ENCODE measurements at regions not wholly inside any gene's neighbourhood (a gene's known extent, or its start where the extent isn't known, plus 50 kb on each side); places are given as distances from the start of the nearest gene placed in this dataset.

DNA sequence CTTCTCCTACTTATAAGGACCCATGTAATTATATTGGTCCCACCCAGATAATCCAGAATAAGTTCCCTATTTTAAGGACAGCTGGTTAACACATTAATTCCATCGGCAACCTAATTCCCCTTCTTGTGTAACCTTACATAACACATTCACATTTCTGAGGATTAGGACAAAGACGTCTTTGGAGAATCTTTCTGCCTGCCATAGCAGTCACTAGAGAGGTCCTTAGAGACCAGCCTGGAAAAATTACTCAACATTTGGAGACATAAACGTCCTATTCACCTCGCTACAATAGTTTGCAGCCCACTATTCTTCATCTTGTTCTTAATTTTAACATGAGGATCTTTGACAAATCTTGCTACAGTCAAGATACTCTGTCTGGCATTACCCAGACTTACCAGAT, 100.1 kb downstream of the MAFB start:
- no peak for DNase-seq

DNA sequence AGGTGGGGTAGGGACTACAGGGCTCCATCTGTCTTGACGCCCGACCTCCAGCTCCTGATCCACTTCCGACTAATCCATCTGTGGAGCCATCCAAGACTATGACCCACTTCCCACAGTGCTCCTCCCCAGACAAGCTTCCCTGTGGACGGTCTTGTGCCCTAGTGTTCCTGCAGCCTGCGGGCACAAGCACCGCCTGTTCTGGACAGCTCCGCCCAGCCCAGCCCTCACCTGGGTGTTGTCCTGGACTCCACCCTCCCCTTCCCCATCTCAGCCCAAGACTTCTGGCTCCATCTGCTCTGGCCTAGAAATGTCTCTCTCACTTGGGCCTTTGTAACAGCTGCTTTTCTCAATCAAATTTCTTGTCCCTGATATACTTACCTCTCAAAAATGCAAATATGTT, 102.0 kb downstream of the MAFB start:
- DNase-seq, result no peak

DNA sequence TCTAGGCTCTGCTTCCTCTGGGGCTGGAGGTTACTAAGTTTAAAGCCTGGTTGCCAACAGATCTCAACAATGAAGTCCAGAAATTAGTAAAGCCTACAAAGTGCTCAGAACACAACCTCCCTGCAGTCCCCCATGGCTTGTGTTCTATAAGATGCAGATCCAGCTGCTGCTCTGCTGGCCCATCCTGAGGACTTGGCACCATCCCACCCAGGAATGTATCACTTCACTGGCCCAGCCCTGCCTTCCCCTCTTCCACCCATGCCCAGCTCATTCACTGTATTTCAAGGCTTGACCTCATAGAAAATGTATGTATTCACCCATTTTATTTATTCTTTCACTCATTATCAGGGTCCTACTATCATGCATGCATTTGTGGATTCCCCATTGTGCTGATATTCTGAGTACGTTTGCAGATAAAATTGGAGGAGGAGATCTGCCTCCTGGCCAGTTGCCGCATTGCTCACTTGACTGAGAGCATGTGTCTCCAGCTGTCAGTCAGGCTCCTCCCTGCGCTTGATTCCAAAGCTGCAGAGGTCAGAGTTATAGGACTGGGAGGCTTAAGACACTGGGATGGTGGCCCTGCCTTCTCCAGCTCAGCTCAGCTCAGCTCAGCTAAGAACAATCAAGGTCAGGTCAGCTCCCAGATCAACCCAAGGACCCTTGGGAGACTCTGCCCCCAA, 104.8 kb downstream of the MAFB start:
- no peak for DNase-seq

DNA sequence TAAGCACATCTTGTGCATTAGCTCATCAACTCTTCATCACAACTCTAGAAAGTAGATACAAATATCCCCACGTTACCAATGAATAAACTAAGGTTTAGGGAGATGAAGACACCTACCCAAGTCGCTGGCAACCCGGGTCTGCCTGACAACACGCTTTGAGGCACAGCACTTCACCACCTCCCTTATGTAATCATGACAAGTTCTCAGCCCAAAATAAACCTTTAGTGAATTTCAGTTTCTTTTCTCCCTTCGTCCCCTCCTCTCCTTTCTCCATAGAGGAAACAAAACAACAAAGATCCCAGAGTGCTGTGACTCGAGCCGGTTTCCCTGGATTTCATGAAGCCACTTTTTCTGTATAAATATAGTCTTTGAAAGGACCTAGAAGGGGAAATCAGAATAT, 105.4 kb downstream of the MAFB start:
- no peak for DNase-seq

DNA sequence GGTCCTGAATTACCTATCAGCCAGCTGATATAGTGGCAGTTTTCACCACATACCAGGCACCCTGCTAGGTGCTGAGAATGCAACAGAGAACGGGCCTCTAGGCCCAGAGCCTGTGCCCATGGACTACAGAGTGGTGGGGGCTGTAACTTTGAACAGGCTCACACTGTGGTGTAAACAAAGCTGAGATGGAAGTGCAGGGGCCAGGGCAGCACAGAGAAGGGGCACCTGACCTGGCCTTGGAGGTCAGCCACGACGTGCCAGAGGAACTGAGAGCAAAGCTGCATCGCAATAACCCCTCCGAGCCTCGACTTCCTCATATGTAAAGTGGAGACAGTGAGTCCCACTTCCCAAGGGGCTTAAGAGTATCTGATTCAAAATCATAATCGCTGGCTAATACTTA, 105.8 kb downstream of the MAFB start:
- no peak for DNase-seq

DNA sequence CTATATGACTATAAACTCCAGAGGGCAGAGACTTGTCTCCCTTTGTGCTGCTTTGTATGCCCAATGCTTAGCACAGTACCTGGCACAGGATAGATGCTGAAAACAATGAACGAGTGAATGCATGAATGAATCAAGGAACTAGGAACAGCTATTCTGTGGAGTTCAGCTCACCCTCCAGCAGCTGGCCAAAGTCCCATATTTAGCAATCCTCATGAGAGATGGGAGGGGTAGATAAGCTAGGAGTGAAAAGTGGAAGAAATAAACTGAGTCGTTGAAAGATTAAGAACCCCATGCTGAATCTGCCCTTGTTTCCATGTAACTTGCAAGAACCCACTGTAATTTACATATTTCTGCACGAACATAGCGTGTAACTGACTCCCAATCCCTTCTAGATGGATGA, 106.5 kb downstream of the MAFB start:
- no peak for DNase-seq

DNA sequence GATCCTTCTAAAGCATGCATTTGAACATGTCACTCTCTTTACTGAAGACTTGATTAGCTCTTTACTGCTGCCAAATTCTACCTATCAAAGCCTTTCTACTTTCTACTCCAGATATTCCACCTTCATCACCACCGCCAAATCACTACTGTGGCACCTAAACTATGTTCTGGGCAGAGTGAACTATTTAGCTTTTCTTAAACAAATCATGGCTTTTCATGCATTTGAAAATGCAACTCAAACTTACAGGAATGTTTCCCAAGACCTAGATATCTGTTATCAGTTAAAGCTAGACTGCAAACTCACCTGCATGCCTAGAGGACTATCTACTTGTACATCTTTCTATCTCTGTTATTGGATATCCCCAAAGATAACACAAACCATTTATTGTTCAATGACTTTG, 109.3 kb downstream of the MAFB start:
- DNase-seq, result no peak

DNA sequence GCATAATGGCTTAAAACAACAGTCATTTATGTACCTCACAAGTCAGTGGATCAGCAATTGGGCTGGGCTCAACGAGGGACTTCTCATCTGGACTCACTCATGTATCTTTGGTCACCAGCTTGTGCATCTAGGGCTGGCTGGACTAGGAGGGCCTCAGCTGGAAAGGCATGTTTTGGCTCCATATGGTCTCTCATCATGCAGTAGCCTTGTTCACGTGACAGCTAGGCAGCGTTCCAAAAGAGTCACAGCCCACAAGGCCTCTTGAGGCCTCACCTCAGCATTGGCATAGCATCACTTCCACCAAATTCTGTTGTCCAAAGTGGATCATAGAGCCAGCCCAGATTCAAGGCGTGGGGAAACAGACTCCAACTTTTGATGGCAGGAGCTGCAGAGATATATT, 110.1 kb downstream of the MAFB start:
- DNase-seq, result no peak

DNA sequence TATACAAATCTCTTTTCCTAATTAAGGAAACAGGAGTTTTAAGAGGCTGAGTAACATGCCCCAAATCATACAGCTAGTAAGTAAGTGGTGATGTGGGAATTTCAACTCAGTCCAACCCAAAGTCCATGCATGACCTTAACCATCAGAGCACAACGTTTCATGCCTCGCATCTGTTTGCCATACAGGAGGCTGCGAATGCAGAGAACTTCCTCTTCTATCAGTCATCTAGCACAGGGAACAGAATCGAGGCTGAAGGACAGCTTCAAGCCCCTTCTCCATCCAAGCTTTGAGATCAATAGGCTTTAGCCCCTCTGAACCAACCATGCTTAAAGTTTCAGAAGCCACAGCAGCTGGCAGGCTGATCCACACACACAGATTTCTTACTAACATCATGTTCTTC, 113.2 kb downstream of the MAFB start:
- DNase-seq, result no peak

DNA sequence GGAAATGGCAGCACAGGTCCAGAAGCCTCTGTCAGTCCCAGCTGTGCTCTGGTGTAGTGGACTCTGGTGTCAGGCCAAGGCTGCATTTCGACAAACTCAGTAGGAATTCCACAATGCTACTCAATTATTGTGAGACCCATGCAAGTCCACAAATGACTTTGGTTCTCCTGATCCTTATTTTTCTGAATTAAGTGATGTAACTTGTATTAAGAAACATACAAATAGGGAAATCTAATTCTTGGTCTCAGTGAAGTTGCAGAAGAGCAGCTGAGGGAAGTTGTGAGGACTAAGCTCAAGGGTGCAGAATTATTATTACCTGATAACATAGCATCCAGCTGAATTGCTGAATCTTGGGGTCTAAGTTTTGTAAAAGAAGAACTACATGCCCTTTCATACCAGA, 116.8 kb downstream of the MAFB start:
- no peak for DNase-seq

DNA sequence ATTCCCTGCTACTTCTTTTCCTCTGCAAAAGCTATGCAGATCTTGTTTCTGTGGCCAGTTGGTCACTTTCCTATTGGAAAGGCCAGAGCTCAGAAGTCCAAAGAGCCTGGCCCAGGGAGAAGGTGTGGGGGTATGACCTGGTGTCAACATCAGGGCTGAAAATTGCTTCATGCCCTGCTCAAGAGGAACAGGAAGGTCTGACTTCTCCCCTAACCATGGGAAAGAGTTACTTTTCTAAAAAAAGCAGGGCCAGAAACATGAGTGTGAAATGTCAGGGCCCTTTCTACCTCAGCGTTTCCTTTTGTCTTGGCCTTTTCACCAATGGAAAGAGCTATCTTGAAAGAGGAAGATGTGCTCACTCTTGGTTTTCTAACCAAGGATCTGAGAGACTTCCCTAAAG, 117.4 kb downstream of the MAFB start:
- DNase-seq, result no peak

DNA sequence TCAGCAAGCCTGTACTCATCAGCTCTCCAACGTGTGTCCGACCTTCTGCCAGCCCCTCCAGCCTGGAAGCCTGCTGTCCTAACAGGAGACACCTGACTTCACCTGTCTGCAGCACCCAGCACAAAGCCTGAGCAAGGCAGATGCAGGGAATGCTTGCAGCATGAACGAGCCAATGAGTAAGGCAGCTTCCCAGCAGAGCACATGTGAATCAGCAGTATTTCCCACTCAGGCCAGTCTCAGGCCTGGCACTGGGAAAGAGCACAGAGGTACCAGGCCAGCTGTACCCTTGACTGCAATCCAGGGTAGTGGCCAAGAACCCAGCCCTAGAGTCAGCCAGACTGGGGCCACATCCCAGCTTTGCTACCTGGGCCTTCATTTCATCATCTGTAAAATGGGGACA, 120.8 kb downstream of the MAFB start:
- no peak for DNase-seq

DNA sequence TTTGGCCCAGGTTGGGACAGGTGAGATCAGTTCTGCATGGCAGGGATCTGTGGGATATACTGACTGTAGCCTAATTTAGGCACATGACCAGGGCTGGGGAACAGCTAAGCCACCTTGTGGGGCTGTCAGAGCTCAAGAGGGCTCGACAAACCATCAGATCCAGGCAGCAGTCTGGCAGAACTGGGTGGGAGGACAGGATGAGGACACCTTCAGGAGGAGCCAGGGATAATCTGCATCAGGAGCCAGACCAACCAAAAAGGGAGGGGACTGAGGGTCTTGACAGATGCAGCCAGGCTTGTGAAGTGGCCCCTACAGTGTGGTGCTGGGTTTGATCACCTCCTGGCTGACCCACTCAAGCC, 123.4 kb downstream of the MAFB start:
- DNase-seq, result no peak

DNA sequence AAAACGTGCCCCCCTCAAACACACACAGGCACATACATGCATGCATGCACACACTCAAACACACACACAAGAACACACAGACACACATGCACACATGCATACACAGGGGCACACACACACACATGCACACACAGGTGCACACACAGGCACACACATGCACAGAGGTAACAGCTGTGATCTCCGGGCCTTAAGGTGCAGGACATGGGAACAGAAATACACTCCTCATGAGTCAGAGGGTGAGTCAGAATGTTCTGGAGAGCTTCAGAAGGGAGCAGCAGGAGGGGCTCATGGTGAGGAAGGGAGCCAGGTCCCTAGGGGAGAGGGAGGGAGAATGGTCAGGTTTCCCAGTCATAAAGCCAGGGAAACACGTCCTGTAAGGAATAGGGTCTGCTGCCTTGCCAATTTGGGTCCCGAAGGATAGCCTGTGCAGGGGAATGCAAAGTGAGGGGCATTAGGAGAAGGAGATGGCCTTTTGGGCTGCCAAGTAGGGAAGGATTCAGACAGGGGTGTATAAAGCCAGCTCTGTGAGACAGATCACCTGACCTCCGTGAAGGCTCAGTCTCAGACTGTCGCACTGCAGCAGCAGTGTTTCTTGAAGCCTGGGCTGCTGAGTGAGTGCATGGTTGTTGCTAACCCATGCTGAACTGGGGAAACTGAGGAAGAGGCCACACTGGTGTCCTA, 123.9 kb downstream of the MAFB start:
- DNase-seq, result no peak

DNA sequence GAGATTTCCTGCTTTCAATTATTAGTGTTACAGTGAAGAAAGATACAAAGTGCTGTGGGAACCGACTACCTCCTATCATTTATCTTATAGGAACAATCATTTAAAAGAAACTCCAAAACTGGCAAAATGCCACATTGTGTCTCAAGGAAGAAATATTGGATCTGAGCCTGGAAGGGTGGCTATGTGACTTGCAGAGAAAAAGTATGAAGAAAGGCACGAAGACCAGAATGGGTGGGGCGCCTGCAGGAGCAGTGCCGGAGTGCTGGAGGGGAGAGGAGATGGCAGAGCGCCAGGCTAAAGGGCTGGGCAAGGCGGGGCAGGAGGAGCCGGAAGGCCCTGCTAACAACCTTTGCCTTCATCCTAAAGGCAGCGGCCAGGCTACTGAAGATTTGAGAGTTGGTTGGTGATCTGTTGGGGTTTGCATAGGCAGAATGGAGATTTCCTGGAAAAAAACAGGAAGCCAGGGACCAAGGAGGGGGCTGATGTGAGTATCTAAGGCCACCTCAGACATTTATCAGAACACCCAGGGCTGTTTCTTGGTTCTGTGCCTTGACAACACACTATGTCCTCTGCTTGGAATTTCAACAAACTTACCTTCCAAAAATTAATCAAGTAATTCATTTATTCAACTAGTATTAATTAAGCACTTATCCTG, 125.6 kb downstream of the MAFB start:
- peak; percentile 32 for DNase-seq

DNA sequence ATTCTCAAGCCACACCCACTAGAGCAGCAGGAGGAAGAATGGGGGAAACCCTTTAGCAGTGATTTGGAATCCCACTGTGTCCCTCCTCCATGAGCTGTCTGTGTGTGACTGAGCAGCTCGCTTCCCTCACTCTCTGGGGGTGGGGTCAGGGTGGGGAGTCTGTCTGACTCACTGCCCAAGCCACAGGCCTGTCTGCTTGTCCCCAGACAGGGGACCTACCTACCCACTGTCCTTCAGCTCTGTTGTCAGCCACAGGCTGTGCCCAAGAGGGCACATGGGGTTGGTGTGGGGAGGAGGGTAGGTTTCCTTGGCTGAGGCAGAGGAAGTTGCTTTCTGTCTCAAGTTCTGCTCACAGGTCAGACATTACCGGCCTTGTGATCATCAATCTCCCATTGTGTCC, 127.0 kb downstream of the MAFB start:
- no peak for DNase-seq

DNA sequence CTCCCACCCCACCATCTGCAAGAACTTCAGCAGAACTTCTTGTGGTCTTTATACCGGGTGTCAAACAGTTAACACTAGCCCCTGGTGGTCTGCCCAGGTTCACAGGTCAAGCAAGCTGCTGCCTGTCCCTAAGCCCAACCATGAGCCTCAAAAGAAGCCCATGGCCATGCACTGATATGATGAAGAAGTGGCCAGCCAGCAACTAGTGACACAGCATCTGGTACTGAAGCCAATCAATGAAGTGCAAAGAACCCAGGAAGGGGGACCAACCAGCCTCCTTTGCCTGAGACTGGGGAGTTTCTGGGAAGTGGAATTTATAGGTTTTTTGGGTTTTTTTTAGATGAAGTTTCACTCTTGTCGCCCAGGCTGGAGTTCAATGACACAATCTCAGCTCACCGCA, 127.8 kb downstream of the MAFB start:
- no peak for DNase-seq

DNA sequence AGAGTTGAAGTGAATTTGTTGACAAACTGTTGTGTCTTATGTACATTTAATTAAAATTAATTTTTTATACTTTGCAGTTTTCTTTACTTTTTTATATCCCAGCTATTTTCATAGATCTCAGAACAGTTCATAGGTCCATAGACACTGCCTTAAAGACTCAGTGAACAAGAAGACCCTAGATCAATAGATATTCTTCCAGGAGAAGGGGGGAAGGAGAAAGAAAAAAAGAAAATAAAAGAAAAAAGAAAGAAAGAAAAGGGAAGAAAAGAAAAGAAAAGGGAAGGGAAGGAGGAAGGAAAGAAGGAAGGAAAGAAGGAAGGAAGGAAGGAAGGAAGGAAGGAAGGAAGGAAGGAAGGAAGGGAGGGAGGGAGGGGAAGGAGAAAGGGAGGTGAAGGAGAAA, 130.8 kb downstream of the MAFB start:
- no peak for DNase-seq

DNA sequence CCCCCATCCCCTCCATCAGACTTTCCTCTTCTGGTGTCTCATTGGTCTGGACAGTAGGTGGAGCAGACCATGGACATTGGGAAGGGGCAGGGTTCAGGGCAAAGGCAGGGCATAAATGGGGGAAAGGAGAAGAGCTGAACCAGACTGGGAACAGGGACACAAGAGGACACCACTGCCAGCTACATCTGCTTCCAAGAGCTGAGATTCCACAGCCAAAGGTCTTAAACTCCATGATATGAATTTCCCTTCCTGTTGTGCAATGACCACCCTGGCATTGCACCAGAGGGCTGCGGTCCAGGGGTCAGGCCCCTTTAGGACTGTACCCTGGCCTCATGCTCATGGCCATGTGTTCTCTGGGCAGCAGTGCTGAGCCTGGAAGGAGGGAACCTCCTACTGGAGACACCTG, 137.9 kb downstream of the MAFB start:
- no peak for DNase-seq

DNA sequence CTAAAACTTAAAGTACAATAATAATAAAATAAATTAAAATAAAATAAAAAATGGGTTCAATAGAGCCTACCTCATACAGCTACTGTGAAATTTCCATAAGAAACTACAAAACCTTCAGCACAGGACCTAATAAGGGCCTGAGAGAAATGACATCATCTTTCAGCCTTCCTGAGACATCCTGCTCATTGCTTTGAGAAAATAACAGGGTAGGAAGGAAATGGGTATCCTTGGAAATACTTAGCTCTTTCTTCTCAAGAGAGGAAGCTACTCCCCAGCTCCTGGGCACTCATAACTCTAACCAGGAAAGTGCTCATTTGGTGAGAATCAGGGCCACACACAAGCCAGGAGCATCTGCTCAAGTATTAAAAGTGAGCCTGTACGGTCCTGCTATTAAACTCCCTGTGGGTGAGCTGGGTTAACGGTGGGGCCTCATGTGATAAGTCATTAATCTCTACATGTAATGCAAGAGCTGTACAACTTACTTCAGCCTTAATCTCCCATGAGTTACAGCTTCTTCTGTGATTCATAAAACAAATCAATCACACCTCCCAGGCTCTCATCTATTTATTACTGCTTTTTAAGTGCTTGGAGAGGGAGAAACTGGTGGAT, 141.4 kb downstream of the MAFB start:
- DNase-seq, result no peak

DNA sequence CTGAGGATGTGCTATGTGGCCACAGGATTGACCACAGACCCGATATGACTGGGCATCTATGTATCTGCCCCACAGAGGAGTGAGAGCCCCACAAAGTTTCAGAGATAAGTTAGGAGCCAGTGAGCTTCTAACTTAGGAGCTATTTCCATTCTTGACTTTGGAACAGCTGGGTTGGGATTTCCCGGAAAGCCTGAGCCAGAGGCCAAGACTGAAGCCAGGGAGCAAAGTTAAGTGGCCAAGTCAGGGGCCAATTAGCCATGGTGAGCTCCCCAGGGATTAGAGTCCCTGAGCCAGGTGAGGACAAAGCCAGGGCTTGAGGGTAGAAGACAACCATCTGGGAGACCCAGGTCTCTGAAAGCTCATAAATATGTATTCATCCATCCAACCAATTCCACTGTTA, 143.6 kb downstream of the MAFB start:
- no peak for DNase-seq

DNA sequence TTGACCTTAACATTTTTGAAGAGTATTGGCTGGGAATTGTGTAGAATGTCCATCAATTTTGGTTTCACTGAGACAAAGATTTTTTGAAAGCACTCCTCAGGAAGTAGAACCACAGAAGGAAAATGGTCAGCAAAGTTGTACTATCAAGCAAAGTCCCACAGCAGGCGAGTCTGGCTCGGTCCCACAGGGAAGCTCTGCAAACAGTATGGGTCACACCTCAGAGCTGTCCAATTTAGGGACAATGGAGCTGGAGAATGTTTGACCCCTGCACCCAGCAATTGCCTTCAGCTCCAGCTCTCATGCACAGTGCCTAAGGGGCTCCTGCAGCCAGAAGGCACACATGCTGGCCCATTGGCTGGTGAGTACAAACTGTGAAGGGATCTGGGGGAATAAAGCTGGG, 147.0 kb downstream of the MAFB start:
- no peak for DNase-seq

DNA sequence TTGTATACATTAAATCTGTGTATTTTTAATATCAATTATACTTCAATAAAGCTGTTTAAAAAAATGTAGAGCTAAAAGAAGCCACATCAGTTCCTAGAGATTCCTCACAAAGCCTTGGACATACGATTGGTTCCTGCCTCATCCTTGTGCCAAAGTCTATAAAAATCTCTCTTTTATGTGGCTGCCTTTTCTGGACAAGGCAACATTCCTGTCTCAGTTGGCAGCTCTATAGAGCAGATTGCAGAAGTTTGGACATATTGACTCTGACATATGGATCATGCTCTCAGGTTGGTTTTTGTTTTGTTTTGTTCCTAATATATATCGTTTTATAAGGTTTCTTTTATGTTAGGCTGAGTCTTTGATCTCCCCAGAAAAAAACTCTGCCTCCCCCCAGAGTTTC, 148.9 kb downstream of the MAFB start:
- DNase-seq, result no peak

DNA sequence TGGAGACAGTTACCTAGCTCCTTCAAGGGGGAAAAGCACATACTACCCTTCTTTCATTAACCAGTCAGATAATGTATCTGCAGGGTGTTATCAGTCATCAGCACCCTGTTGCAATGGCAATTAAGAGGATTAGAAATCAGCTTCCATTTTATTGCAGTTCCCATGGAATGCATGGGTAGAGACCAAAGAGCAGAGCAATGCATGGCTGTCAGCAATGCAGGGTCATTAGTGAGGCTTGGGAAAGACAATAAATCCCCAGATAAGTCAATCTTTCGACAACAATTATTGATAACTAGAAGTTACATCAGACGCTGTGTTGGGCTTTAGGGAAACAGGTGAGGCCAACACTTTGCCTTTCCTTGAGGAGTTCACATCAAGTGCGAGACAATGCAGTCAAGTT, 150.9 kb downstream of the MAFB start:
- no peak for DNase-seq
